Mononuclear cell (primary cell): ENCODE measurements at regions not wholly inside any gene's neighbourhood (a gene's known extent, or its start where the extent isn't known, plus 50 kb on each side); places are given as distances from the start of the nearest gene placed in this dataset.
"Not testable (repeated sequence)": the region's sequence is repeated elsewhere in the genome, so short reads cannot be mapped to it uniquely, and the experiment has no call there.

Source experiments
- H3K27me3 ChIP-seq: 2 replicates; pipeline ENCODE4 v1.6.0; 2011; ENCODE audit warnings: low read length, control low read depth; ENCODE audit not compliant: insufficient read depth
- H3K4me1 ChIP-seq: 2 replicates; pipeline ENCODE4 v1.5.1; 2011; ENCODE audit warnings: mild to moderate bottlenecking, low read length, control low read depth; ENCODE audit not compliant: insufficient read depth
- H3K4me3 ChIP-seq: 2 replicates; pipeline ENCODE4 v1.5.1; 2011; ENCODE audit warnings: mild to moderate bottlenecking, low read length, moderate library complexity
- H3K9me3 ChIP-seq: 2 replicates; pipeline ENCODE4 v1.5.1; 2011; ENCODE audit warnings: low read depth, mild to moderate bottlenecking, control low read depth, low read length

- Histone ChIP-seq H3K4me3 (no peak overlapping the region), H3K27me3 (no peaks in the 10 kb centered on the region), H3K9me3 (no peaks in the 10 kb centered on the region), H3K4me1 (no peaks in the 10 kb centered on the region)
Observed at GRCh38 chr5:130937046-130937445, 228.0 kb downstream of the HINT1 start.

- H3K4me3 ChIP-seq = no peak overlapping the region
- H3K4me1 ChIP-seq = no peaks in the 10 kb centered on the region
- H3K9me3 ChIP-seq = no peaks in the 10 kb centered on the region
- no peaks in the 10 kb centered on the region for H3K27me3 ChIP-seq
Observed at GRCh38 chr5:130923543-130924124, 241.4 kb downstream of the HINT1 start.

GRCh38 chr5:130912088-130912487, 253.0 kb downstream of the HINT1 start:
- Histone ChIP-seq H3K4me3 (no peak overlapping the region), H3K27me3 (peaks cover 9% of the 10 kb centered on the region), H3K4me1 (no peaks in the 10 kb centered on the region), H3K9me3 (peaks cover 5% of the 10 kb centered on the region)

GRCh38 chr5:130908186-130908585, 256.9 kb downstream of the HINT1 start:
- Histone ChIP-seq H3K4me1 (no peaks in the 10 kb centered on the region), H3K27me3 (peaks cover 4% of the 10 kb centered on the region), H3K4me3 (no peak overlapping the region), H3K9me3 (no peaks in the 10 kb centered on the region)

GRCh38 chr5:130897537-130898195, 267.4 kb downstream of the HINT1 start:
- not testable (repeated sequence) for H3K9me3 ChIP-seq, H3K4me3 ChIP-seq, H3K27me3 ChIP-seq, H3K4me1 ChIP-seq

- not testable (repeated sequence) for H3K4me3 ChIP-seq, H3K4me1 ChIP-seq, H3K9me3 ChIP-seq, H3K27me3 ChIP-seq
Observed at GRCh38 chr5:130897181-130897536, 267.9 kb downstream of the HINT1 start.

- Histone ChIP-seq H3K4me3 (no peak overlapping the region), H3K4me1 (no peaks in the 10 kb centered on the region), H3K9me3 (no peaks in the 10 kb centered on the region), H3K27me3 (peaks cover 2% of the 10 kb centered on the region)
Observed at GRCh38 chr5:130896636-130897035, 268.4 kb downstream of the HINT1 start.

- Histone ChIP-seq H3K9me3 (no peaks in the 10 kb centered on the region), H3K4me1 (no peaks in the 10 kb centered on the region), H3K4me3 (no peak overlapping the region), H3K27me3 (peaks cover 5% of the 10 kb centered on the region)
Observed at GRCh38 chr5:130893006-130893405, 272.1 kb downstream of the HINT1 start.

GRCh38 chr5:130890610-130891009, 274.4 kb downstream of the HINT1 start:
- H3K27me3 ChIP-seq = peaks cover 5% of the 10 kb centered on the region
- H3K4me1 ChIP-seq = no peaks in the 10 kb centered on the region
- no peak overlapping the region for H3K4me3 ChIP-seq
- H3K9me3 ChIP-seq = no peaks in the 10 kb centered on the region

GRCh38 chr5:130885691-130886090, 279.4 kb downstream of the HINT1 start:
- no peaks in the 10 kb centered on the region for H3K4me1 ChIP-seq
- H3K4me3 ChIP-seq = no peak overlapping the region
- H3K9me3 ChIP-seq = no peaks in the 10 kb centered on the region
- H3K27me3 ChIP-seq = peaks cover 2% of the 10 kb centered on the region

- Histone ChIP-seq H3K4me1 (no peaks in the 10 kb centered on the region), H3K27me3 (no peaks in the 10 kb centered on the region), H3K9me3 (no peaks in the 10 kb centered on the region), H3K4me3 (no peak overlapping the region)
Observed at GRCh38 chr5:130885027-130885426, 280.0 kb downstream of the HINT1 start.

- Histone ChIP-seq H3K27me3 (no peaks in the 10 kb centered on the region), H3K4me1 (no peaks in the 10 kb centered on the region), H3K4me3 (no peak overlapping the region), H3K9me3 (no peaks in the 10 kb centered on the region)
Observed at GRCh38 chr5:130884023-130884422, 281.0 kb downstream of the HINT1 start.

GRCh38 chr5:130875656-130876055, 289.4 kb downstream of the HINT1 start:
- no peaks in the 10 kb centered on the region for H3K4me1 ChIP-seq
- H3K4me3 ChIP-seq = no peak overlapping the region
- no peaks in the 10 kb centered on the region for H3K27me3 ChIP-seq
- H3K9me3 ChIP-seq = no peaks in the 10 kb centered on the region

- no peaks in the 10 kb centered on the region for H3K27me3 ChIP-seq
- H3K9me3 ChIP-seq = no peaks in the 10 kb centered on the region
- no peak overlapping the region for H3K4me3 ChIP-seq
- H3K4me1 ChIP-seq = no peaks in the 10 kb centered on the region
Observed at GRCh38 chr5:130874861-130875417, 290.1 kb downstream of the HINT1 start.

GRCh38 chr5:130871346-130872086, 293.5 kb downstream of the HINT1 start:
- Histone ChIP-seq H3K27me3 (no peaks in the 10 kb centered on the region), H3K9me3 (no peaks in the 10 kb centered on the region), H3K4me3 (no peak overlapping the region), H3K4me1 (no peaks in the 10 kb centered on the region)
